IMR-90 (cell line): ENCODE measurements at regions not wholly inside any gene's neighbourhood (a gene's known extent, or its start where the extent isn't known, plus 50 kb on each side); places are given as distances from the start of the nearest gene placed in this dataset.

Experiments
- ATAC-seq: fragments of 200-7000 bp; cut with Tn5 transposase; 2 replicates; pipeline ENCODE4 v1.9.1; 2020; ENCODE audit warnings: low read depth, mild to moderate bottlenecking, moderate library complexity
- BruUV-seq: library from RNA; stranded (reverse); fragments of 400-500 nt; replicated peaks from 2 replicates; lab custom pipeline; 2021; lab: Mats Ljungman, UMichigan
- CTCF ChIA-PET: fragments of 300-600 bp; formaldehyde crosslinking; extraction: SDS; loops from one replicate; lab custom pipeline; 2021; ENCODE audit warnings: antibody characterized with exemption; lab: Yijun Ruan, JAX
- POLR2A ChIA-PET: fragments of 300-600 bp; sonication (Branson Sonifier 250); formaldehyde crosslinking; loops from one replicate; lab custom pipeline; 2022; ENCODE audit warnings: antibody characterized with exemption; ENCODE audit not compliant: unreplicated experiment; lab: Charles Lee
- DNase-seq: peaks from one replicate; pipeline ENCODE4 v3.0.0; 2013
- H2AFZ ChIP-seq: replicated peaks from 2 replicates; pipeline ENCODE3; 2013; ENCODE audit warnings: low read length, mild to moderate bottlenecking; ENCODE audit not compliant: poor library complexity
- H2AK5ac ChIP-seq: 2 replicates; pipeline ENCODE4 v1.6.1; 2013; ENCODE audit warnings: low read depth, low read length, inconsistent platforms
- H2AK9ac ChIP-seq: replicated peaks from 2 replicates; pipeline ENCODE3; 2013; ENCODE audit warnings: mild to moderate bottlenecking, low read depth, low read length, moderate library complexity; ENCODE audit not compliant: poor library complexity
- H2BK120ac ChIP-seq: 2 replicates; pipeline ENCODE4 v1.6.1; 2013; ENCODE audit warnings: low read depth, low read length, inconsistent platforms
- H2BK15ac ChIP-seq: 3 replicates; pipeline ENCODE4 v1.6.1; 2013; ENCODE audit warnings: low read depth, low read length, inconsistent platforms
- H2BK20ac ChIP-seq: 2 replicates; pipeline ENCODE4 v1.6.1; 2013; ENCODE audit warnings: low read depth, mild to moderate bottlenecking, inconsistent platforms, low read length, moderate library complexity
- H2BK5ac ChIP-seq: 2 replicates; pipeline ENCODE4 v1.6.1; 2013; ENCODE audit warnings: mild to moderate bottlenecking, low read depth, low read length, inconsistent platforms; ENCODE audit not compliant: poor library complexity, severe bottlenecking
- H3K14ac ChIP-seq: replicated peaks from 2 replicates; pipeline ENCODE4 v1.6.1; 2013; ENCODE audit warnings: low read depth, low read length, inconsistent platforms
- H3K18ac ChIP-seq: 2 replicates; pipeline ENCODE4 v1.6.1; 2013; ENCODE audit warnings: low read depth, low read length, control low read depth
- H3K23ac ChIP-seq: 2 replicates; pipeline ENCODE4 v1.6.1; 2013; ENCODE audit warnings: low read depth, low read length, inconsistent platforms
- H3K27ac ChIP-seq: 2 replicates; pipeline ENCODE4 v1.5.1; 2013; ENCODE audit warnings: mild to moderate bottlenecking, control low read depth, low read length; ENCODE audit not compliant: insufficient read depth
- H3K27me3 ChIP-seq: 2 replicates; pipeline ENCODE4 v1.6.1; 2013; ENCODE audit warnings: low read length; ENCODE audit not compliant: control insufficient read depth, insufficient read depth
- H3K36me3 ChIP-seq: 2 replicates; pipeline ENCODE4 v1.6.1; 2013; ENCODE audit warnings: low read length, mixed read lengths; ENCODE audit not compliant: control insufficient read depth, insufficient read depth
- H3K4ac ChIP-seq: 2 replicates; pipeline ENCODE4 v1.6.1; 2013; ENCODE audit warnings: low read depth, low read length, inconsistent platforms
- H3K4me1 ChIP-seq: 2 replicates; pipeline ENCODE4 v1.6.1; 2013; ENCODE audit warnings: low read length, mixed read lengths; ENCODE audit not compliant: control insufficient read depth, insufficient read depth
- H3K4me2 ChIP-seq: 2 replicates; pipeline ENCODE4 v1.6.1; 2013; ENCODE audit warnings: low read depth, mild to moderate bottlenecking, control low read depth, low read length, moderate library complexity
- H3K4me3 ChIP-seq: 2 replicates; pipeline ENCODE4 v1.5.1; 2013; ENCODE audit warnings: low read depth, mild to moderate bottlenecking, control low read depth, low read length, moderate library complexity; ENCODE audit not compliant: insufficient read depth
- H3K56ac ChIP-seq: 2 replicates; pipeline ENCODE4 v1.6.1; 2013; ENCODE audit warnings: low read length, inconsistent platforms; ENCODE audit not compliant: insufficient read depth; ENCODE audit errors: extremely low read depth
- H3K79me1 ChIP-seq, 2 experiments: 2 replicates each; pipeline ENCODE4 v1.6.1; 2013; ENCODE audit warnings: low read length in 2 of 2, inconsistent platforms in 1 of 2, low read depth in 1 of 2
- H3K9ac ChIP-seq: 2 replicates; pipeline ENCODE4 v1.6.1; 2013; ENCODE audit warnings: low read depth, low read length, control low read depth
- H3K9me1 ChIP-seq: 2 replicates; pipeline ENCODE4 v1.6.1; 2013; ENCODE audit warnings: low read length, inconsistent platforms; ENCODE audit not compliant: insufficient read depth
- H3K9me3 ChIP-seq: 2 replicates; pipeline ENCODE4 v1.6.1; 2013; ENCODE audit warnings: low read length; ENCODE audit not compliant: control insufficient read depth, insufficient read depth
- H4K20me1 ChIP-seq: 2 replicates; pipeline ENCODE4 v1.6.1; 2013; ENCODE audit warnings: low read length, inconsistent platforms; ENCODE audit not compliant: insufficient read depth
- H4K5ac ChIP-seq: 2 replicates; pipeline ENCODE4 v1.6.1; 2013; ENCODE audit warnings: mild to moderate bottlenecking, low read depth, low read length, control low read depth
- H4K8ac ChIP-seq, 2 experiments: 2 replicates each; pipeline ENCODE4 v1.6.1; 2013; ENCODE audit warnings: low read depth in 2 of 2, low read length in 2 of 2, control low read depth in 1 of 2, inconsistent platforms in 1 of 2
- H4K91ac ChIP-seq: 2 replicates; pipeline ENCODE4 v1.6.1; 2013; ENCODE audit warnings: low read depth, low read length, inconsistent platforms; ENCODE audit not compliant: insufficient read depth
- POLR2A ChIP-seq: IDR thresholded peaks from 2 replicates; pipeline ENCODE4 v1.6.1; 2012; ENCODE audit warnings: mild to moderate bottlenecking, low read depth, low read length
- WGBS, 2 experiments: methylation state at CpG; one replicate each; pipeline versions ENCODE4 v1.1.5 to v1.1.7; 2013; ENCODE audit warnings: missing lambda C conversion rate in 2 of 2; ENCODE audit not compliant: insufficient read length in 1 of 2; ENCODE audit errors: extremely low coverage in 2 of 2; 5-methylcytosine and 5-hydroxymethylcytosine counted together
- dilution Hi-C: fragments of 300-500 bp; cut with HindIII; formaldehyde crosslinking; loops from one replicate; pipeline ENCODE4 v1.14.3; 2018; ENCODE audit warnings: low sequenced_read_pairs; ENCODE audit not compliant: unreplicated experiment
- in situ Hi-C: fragments of 300-500 bp; cut with MboI; formaldehyde crosslinking; loops from 3 replicates; pipeline ENCODE4 v1.14.3; 2019; ENCODE audit warnings: low sequenced_read_pairs, inconsistent platforms, mixed read lengths
- intact Hi-C: fragments of 100-400 bp; cut with micrococcal nuclease; formaldehyde crosslinking; loops from 2 replicates; pipeline ENCODE4 v1.10.0; 2022
- TF ChIP-seq, protein P1 (sequence below): conservative IDR thresholded peaks from 2 replicates; pipeline ENCODE4 v1.5.1; 2012; ENCODE audit warnings: mild to moderate bottlenecking, low read depth, low read length, improper control_type of control experiment

DNA sequence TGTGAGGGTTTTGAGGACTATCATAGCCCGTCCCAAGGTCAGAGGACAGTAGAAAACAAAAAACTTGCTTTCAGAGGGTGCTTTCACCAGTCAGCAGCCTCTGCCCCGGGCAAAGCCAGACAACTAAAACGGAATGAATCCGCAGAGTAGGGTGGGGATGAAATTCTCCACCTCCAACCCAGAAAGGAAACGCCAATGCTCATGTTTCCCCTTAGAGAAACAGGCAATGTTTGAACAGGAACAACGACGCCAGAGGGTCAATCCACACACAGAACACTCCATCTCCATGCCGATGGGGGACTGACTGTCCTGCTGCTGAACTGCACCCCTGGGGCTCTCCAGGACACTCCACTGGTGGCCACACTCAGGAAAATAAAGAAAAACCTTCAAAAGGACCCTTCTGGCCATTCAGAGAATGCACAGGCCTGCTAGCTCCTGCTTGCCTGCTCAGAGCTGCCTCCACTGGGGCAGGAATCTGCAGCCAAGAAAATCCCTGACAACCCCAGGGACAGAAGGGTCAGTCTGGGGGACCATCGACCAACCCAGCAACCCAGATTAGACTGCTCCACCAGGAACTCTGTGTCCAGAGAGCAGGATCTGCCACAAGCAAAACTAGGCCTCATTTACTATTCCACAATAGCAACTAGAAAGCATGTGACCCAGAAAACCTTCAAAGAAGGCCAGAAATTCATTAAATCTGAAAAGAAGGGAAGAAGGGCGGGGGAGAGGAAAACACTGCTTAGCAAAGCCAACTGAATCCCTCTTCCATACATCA is 116.0 kb downstream of the TOMM20 start:
- H4K8ac ChIP-seq = peak overlapping the region; percentile 1 to 59; a peak in 2 of 4 replicates
- H2BK15ac ChIP-seq = peak overlapping the region; percentile 67; the same call in 1 of the 3 replicates
- H3K9me3 ChIP-seq = peaks cover 4% of the 10 kb centered on the region
- H2BK20ac ChIP-seq = peak overlapping the region; percentile 73
- CTCF ChIA-PET = interaction anchor here (0.6 to 1.1 kb wide), 2 partner anchors 69 to 71 kb away, joined by 3 read pairs; no protein-coding TSS in a partner anchor
- no peak overlapping the region for H3K4me3 ChIP-seq
- H3K4me2 ChIP-seq = no peak overlapping the region
- H4K91ac ChIP-seq = peak overlapping the region; percentile 61
- H3K27ac ChIP-seq = peak overlapping the region; percentile 48
- H3K23ac ChIP-seq = peak overlapping the region; percentile 57; the same call in 1 of the 2 replicates
- H3K4ac ChIP-seq = peak overlapping the region; percentile 67
- H2BK120ac ChIP-seq = peak overlapping the region; percentile 74
- H3K9me1 ChIP-seq = peaks cover 9% of the 10 kb centered on the region; the same call in 1 of the 2 replicates
- H2AK5ac ChIP-seq = peak overlapping the region; percentile 67
- dilution Hi-C loops (no loop called here), in situ Hi-C loops (no loop called here), intact Hi-C loops (loop anchor here (5.0 kb wide), 1 partner anchor 65 kb away; no protein-coding TSS in a partner anchor)
- peaks cover 10% of the 10 kb centered on the region for H3K4me1 ChIP-seq
- no peak overlapping the region for H3K56ac ChIP-seq
- H2AFZ ChIP-seq = no peak overlapping the region
- H3K36me3 ChIP-seq = no peaks in the 10 kb centered on the region
- no TSS peak for BruUV-seq
- POLR2A ChIA-PET = no interaction called here
- DNase-seq (no peak), ATAC-seq (no peak)
- no peak overlapping the region for H3K9ac ChIP-seq
- H3K18ac ChIP-seq = peak overlapping the region; percentile 12
- H4K5ac ChIP-seq = peak overlapping the region; percentile 17
- no CpG with 5 or more reads among the region's 10 CpGs for WGBS, 2 experiments
- H4K20me1 ChIP-seq = no peaks in the 10 kb centered on the region
- H2BK5ac ChIP-seq = peak overlapping the region; percentile 80
- no peaks in the 10 kb centered on the region for H3K79me1 ChIP-seq
- TF ChIP-seq POLR2A = 0 out of 2 replicates have a peak, but pooled peaks have one; percentile 8
- TF ChIP-seq, protein P1, sequence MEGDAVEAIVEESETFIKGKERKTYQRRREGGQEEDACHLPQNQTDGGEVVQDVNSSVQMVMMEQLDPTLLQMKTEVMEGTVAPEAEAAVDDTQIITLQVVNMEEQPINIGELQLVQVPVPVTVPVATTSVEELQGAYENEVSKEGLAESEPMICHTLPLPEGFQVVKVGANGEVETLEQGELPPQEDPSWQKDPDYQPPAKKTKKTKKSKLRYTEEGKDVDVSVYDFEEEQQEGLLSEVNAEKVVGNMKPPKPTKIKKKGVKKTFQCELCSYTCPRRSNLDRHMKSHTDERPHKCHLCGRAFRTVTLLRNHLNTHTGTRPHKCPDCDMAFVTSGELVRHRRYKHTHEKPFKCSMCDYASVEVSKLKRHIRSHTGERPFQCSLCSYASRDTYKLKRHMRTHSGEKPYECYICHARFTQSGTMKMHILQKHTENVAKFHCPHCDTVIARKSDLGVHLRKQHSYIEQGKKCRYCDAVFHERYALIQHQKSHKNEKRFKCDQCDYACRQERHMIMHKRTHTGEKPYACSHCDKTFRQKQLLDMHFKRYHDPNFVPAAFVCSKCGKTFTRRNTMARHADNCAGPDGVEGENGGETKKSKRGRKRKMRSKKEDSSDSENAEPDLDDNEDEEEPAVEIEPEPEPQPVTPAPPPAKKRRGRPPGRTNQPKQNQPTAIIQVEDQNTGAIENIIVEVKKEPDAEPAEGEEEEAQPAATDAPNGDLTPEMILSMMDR = no peak
- H3K27me3 ChIP-seq = no peaks in the 10 kb centered on the region
- peak overlapping the region; percentile 48 for H2AK9ac ChIP-seq
- peak overlapping the region; percentile 83 for H3K14ac ChIP-seq
